OCI-M1 (cell line): ENCODE measurements at regions not wholly inside any gene's neighbourhood (a gene's known extent, or its start where the extent isn't known, plus 50 kb on each side); places are given as distances from the start of the nearest gene placed in this dataset.

Experiments used
- DNase-seq: peaks from one replicate; lab custom pipeline; 2025; lab: John Stamatoyannopoulos, UW

- no peak for DNase-seq
These were observed 281.5 kb upstream of the DKK2 start for GRCh38 chr4:107317611-107318010.

GRCh38 chr4:107315584-107315983, 279.5 kb upstream of the DKK2 start:
- DNase-seq, result no peak

GRCh38 chr4:107314156-107314555, 278.0 kb upstream of the DKK2 start:
- DNase-seq, result no peak

GRCh38 chr4:107312366-107312765, 276.3 kb upstream of the DKK2 start:
- DNase-seq, result no peak

GRCh38 chr4:107304699-107305286, 268.7 kb upstream of the DKK2 start:
- DNase-seq, result no peak

GRCh38 chr4:107299646-107300045, 263.5 kb upstream of the DKK2 start:
- DNase-seq, result no peak

- no peak for DNase-seq
These were observed 256.9 kb upstream of the DKK2 start for GRCh38 chr4:107292979-107293378.

- no peak for DNase-seq
These were observed 247.8 kb upstream of the DKK2 start for GRCh38 chr4:107283587-107284559.

- no peak for DNase-seq
These were observed 243.6 kb upstream of the DKK2 start for GRCh38 chr4:107279733-107280132.

- DNase-seq, result no peak
These were observed 242.8 kb upstream of the DKK2 start for GRCh38 chr4:107278791-107279483.

- no peak for DNase-seq
These were observed 239.9 kb upstream of the DKK2 start for GRCh38 chr4:107276052-107276451.

- no peak for DNase-seq
These were observed 239.1 kb upstream of the DKK2 start for GRCh38 chr4:107275225-107275624.

- DNase-seq, result no peak
These were observed 234.5 kb upstream of the DKK2 start for GRCh38 chr4:107270614-107271013.

GRCh38 chr4:107269175-107269574, 233.1 kb upstream of the DKK2 start:
- DNase-seq, result no peak

GRCh38 chr4:107265859-107266258, 229.7 kb upstream of the DKK2 start:
- DNase-seq, result peak; percentile 42

- no peak for DNase-seq
These were observed 225.2 kb upstream of the DKK2 start for GRCh38 chr4:107261241-107261874.

GRCh38 chr4:107258359-107258758, 222.2 kb upstream of the DKK2 start:
- DNase-seq, result no peak

GRCh38 chr4:107255596-107255995, 219.5 kb upstream of the DKK2 start:
- no peak for DNase-seq

- no peak for DNase-seq
These were observed 219.0 kb upstream of the DKK2 start for GRCh38 chr4:107255114-107255513.

- no peak for DNase-seq
These were observed 217.5 kb upstream of the DKK2 start for GRCh38 chr4:107253579-107254068.

GRCh38 chr4:107253090-107253489, 217.0 kb upstream of the DKK2 start:
- DNase-seq, result no peak

GRCh38 chr4:107252571-107252970, 216.5 kb upstream of the DKK2 start:
- no peak for DNase-seq
